ENCODE measurements at regions not wholly inside any gene's neighbourhood (a gene's known extent, or its start where the extent isn't known, plus 50 kb on each side); places are given as distances from the start of the nearest gene placed in this dataset.

DNA sequence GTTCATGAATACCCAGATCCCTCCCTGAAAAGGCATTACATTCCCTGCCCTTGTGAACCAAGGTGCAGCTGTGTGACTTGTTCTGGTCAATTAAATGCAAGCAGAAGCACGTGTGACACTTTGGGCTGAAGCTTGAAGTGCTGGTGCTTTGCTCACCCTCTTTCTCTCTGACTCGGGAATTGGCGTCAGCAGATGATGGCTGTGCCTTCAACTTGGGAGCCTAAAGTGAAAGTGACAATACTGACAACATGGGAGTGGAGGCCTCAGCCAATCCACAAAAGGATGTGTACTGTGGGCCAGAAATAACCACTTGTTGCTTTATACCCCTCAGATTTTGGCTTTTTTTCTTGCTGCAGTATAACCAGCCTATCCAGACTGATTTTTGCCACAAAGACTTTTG lies 148.3 kb upstream of the THY1 start:
- TF ChIP-seq ARNTL (CRISPR knock-in tag; IDR thresholded peaks at IDR 0.05; ENCODE audit: borderline replicate concordance, low read depth) (no peak), ZFP3 (CRISPR knock-in tag; IDR thresholded peaks at IDR 0.05) (no peak), RARB (CRISPR knock-in tag; IDR thresholded peaks at IDR 0.05) (no peak), SNAI2 (CRISPR knock-in tag; IDR thresholded peaks at IDR 0.05) (no peak), PPARA (CRISPR knock-in tag; IDR thresholded peaks at IDR 0.05; ENCODE audit: borderline replicate concordance) (no peak), GLIS3 (CRISPR knock-in tag; IDR thresholded peaks at IDR 0.05) (no peak), TOX (CRISPR knock-in tag; IDR thresholded peaks at IDR 0.05; ENCODE audit: borderline replicate concordance) (no peak), BACH2 (CRISPR knock-in tag; IDR thresholded peaks at IDR 0.05; ENCODE audit: borderline replicate concordance) (no peak), ZNF8 (CRISPR knock-in tag; IDR thresholded peaks at IDR 0.05) (no peak)
- TF ChIP-seq, protein P1, sequence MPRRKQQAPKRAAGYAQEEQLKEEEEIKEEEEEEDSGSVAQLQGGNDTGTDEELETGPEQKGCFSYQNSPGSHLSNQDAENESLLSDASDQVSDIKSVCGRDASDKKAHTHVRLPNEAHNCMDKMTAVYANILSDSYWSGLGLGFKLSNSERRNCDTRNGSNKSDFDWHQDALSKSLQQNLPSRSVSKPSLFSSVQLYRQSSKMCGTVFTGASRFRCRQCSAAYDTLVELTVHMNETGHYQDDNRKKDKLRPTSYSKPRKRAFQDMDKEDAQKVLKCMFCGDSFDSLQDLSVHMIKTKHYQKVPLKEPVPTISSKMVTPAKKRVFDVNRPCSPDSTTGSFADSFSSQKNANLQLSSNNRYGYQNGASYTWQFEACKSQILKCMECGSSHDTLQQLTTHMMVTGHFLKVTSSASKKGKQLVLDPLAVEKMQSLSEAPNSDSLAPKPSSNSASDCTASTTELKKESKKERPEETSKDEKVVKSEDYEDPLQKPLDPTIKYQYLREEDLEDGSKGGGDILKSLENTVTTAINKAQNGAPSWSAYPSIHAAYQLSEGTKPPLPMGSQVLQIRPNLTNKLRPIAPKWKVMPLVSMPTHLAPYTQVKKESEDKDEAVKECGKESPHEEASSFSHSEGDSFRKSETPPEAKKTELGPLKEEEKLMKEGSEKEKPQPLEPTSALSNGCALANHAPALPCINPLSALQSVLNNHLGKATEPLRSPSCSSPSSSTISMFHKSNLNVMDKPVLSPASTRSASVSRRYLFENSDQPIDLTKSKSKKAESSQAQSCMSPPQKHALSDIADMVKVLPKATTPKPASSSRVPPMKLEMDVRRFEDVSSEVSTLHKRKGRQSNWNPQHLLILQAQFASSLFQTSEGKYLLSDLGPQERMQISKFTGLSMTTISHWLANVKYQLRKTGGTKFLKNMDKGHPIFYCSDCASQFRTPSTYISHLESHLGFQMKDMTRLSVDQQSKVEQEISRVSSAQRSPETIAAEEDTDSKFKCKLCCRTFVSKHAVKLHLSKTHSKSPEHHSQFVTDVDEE (CRISPR knock-in tag; IDR thresholded peaks at IDR 0.05): no peak
- TF ChIP-seq, protein P2, sequence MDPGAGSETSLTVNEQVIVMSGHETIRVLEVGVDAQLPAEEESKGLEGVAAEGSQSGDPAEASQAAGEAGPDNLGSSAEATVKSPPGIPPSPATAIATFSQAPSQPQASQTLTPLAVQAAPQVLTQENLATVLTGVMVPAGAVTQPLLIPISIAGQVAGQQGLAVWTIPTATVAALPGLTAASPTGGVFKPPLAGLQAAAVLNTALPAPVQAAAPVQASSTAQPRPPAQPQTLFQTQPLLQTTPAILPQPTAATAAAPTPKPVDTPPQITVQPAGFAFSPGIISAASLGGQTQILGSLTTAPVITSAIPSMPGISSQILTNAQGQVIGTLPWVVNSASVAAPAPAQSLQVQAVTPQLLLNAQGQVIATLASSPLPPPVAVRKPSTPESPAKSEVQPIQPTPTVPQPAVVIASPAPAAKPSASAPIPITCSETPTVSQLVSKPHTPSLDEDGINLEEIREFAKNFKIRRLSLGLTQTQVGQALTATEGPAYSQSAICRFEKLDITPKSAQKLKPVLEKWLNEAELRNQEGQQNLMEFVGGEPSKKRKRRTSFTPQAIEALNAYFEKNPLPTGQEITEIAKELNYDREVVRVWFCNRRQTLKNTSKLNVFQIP (CRISPR knock-in tag; IDR thresholded peaks at IDR 0.05; ENCODE audit: borderline replicate concordance, low read depth): no peak
- TF ChIP-seq, protein P3, sequence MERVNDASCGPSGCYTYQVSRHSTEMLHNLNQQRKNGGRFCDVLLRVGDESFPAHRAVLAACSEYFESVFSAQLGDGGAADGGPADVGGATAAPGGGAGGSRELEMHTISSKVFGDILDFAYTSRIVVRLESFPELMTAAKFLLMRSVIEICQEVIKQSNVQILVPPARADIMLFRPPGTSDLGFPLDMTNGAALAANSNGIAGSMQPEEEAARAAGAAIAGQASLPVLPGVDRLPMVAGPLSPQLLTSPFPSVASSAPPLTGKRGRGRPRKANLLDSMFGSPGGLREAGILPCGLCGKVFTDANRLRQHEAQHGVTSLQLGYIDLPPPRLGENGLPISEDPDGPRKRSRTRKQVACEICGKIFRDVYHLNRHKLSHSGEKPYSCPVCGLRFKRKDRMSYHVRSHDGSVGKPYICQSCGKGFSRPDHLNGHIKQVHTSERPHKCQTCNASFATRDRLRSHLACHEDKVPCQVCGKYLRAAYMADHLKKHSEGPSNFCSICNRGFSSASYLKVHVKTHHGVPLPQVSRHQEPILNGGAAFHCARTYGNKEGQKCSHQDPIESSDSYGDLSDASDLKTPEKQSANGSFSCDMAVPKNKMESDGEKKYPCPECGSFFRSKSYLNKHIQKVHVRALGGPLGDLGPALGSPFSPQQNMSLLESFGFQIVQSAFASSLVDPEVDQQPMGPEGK (CRISPR knock-in tag; IDR thresholded peaks at IDR 0.05; ENCODE audit: borderline replicate concordance): no peak
